ENCODE measurements at regions not wholly inside any gene's neighbourhood (a gene's known extent, or its start where the extent isn't known, plus 50 kb on each side); places are given as distances from the start of the nearest gene placed in this dataset.

DNA sequence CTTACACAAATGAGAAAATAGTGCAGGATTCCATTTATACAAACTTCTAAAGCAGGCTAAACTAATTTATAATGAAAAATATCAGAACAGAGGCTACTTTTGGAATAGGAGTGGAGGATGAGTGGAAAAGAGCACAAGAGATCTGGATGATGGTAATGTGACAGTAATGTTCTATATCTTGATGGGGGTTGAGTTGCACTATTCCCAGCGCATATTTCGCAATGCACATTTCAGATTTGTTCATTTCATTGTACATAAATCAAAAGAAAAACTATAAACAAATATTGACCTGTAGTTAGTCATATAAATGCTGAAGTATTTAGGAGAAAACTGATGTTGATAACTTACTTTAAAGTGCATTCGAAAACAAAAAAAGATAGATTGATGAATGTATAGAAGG is 177.0 kb upstream of the MAOA start:
- TF ChIP-seq, protein P1, sequence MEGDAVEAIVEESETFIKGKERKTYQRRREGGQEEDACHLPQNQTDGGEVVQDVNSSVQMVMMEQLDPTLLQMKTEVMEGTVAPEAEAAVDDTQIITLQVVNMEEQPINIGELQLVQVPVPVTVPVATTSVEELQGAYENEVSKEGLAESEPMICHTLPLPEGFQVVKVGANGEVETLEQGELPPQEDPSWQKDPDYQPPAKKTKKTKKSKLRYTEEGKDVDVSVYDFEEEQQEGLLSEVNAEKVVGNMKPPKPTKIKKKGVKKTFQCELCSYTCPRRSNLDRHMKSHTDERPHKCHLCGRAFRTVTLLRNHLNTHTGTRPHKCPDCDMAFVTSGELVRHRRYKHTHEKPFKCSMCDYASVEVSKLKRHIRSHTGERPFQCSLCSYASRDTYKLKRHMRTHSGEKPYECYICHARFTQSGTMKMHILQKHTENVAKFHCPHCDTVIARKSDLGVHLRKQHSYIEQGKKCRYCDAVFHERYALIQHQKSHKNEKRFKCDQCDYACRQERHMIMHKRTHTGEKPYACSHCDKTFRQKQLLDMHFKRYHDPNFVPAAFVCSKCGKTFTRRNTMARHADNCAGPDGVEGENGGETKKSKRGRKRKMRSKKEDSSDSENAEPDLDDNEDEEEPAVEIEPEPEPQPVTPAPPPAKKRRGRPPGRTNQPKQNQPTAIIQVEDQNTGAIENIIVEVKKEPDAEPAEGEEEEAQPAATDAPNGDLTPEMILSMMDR (IDR thresholded peaks at IDR 0.05) = no peak
- TF ChIP-seq EZH2 (IDR thresholded peaks at IDR 0.05; ENCODE audit: borderline replicate concordance, insufficient read depth, low read depth, low read length, poor library complexity, severe bottlenecking) = no peak

Measured in B cell (primary cell).